H9 (cell line): ENCODE measurements at regions not wholly inside any gene's neighbourhood (a gene's known extent, or its start where the extent isn't known, plus 50 kb on each side); places are given as distances from the start of the nearest gene placed in this dataset.

Experiments used
- DNase-seq: peaks from one replicate; pipeline ENCODE4 v3.0.0-alpha.2; 2017
- H2AFZ ChIP-seq: one replicate; pipeline ENCODE4 v1.6.1; 2013; ENCODE audit warnings: mild to moderate bottlenecking, low read length, control low read depth, moderate library complexity
- H2AK5ac ChIP-seq: 2 replicates; pipeline ENCODE4 v1.6.1; 2013; ENCODE audit warnings: low read length, control low read depth, mixed read lengths; ENCODE audit not compliant: insufficient read length
- H2BK120ac ChIP-seq: one replicate; pipeline ENCODE4 v1.6.1; 2013; ENCODE audit warnings: low read depth, mild to moderate bottlenecking, low read length, control low read depth, inconsistent platforms; ENCODE audit not compliant: poor library complexity, severe bottlenecking
- H2BK12ac ChIP-seq: 2 replicates; pipeline ENCODE4 v1.6.1; 2013; ENCODE audit warnings: low read length, control low read depth, mixed read lengths, low read depth; ENCODE audit not compliant: insufficient read length
- H2BK15ac ChIP-seq: 2 replicates; pipeline ENCODE4 v1.6.1; 2013; ENCODE audit warnings: low read depth, low read length, control low read depth
- H2BK20ac ChIP-seq: one replicate; pipeline ENCODE4 v1.6.1; 2013; ENCODE audit warnings: low read depth, mild to moderate bottlenecking, low read length, control low read depth, inconsistent platforms; ENCODE audit not compliant: poor library complexity, severe bottlenecking
- H2BK5ac ChIP-seq: 2 replicates; pipeline ENCODE4 v1.6.1; 2013; ENCODE audit warnings: low read length, control low read depth, mixed read lengths; ENCODE audit not compliant: insufficient read length
- H3K14ac ChIP-seq: 2 replicates; pipeline ENCODE4 v1.6.1; 2013; ENCODE audit warnings: low read length, control low read depth; ENCODE audit not compliant: insufficient read depth
- H3K18ac ChIP-seq: 2 replicates; pipeline ENCODE4 v1.6.1; 2013; ENCODE audit warnings: low read depth, mild to moderate bottlenecking, mixed read lengths, low read length, control low read depth; ENCODE audit not compliant: insufficient read length
- H3K23ac ChIP-seq: 2 replicates; pipeline ENCODE4 v1.6.1; 2013; ENCODE audit warnings: low read length, control low read depth, mixed read lengths, low read depth; ENCODE audit not compliant: insufficient read length
- H3K23me2 ChIP-seq: 2 replicates; pipeline ENCODE4 v1.6.1; 2013; ENCODE audit warnings: low read depth, mild to moderate bottlenecking, mixed read lengths, low read length, control low read depth; ENCODE audit not compliant: insufficient read length, poor library complexity, severe bottlenecking
- H3K27ac ChIP-seq: 2 replicates; pipeline ENCODE4 v1.5.1; 2013; ENCODE audit warnings: low read length, control low read depth, mixed read lengths, low read depth; ENCODE audit not compliant: insufficient read length
- H3K27me3 ChIP-seq: 2 replicates; pipeline ENCODE4 v1.6.1; 2013; ENCODE audit warnings: low read length, control low read depth, inconsistent platforms; ENCODE audit not compliant: insufficient read depth
- H3K4ac ChIP-seq: 2 replicates; pipeline ENCODE4 v1.6.1; 2013; ENCODE audit warnings: low read depth, mild to moderate bottlenecking, control low read depth, inconsistent platforms, low read length, moderate library complexity
- H3K4me1 ChIP-seq: 2 replicates; pipeline ENCODE4 v1.6.1; 2013; ENCODE audit warnings: low read length, control low read depth, inconsistent platforms; ENCODE audit not compliant: insufficient read depth
- H3K4me2 ChIP-seq: 2 replicates; pipeline ENCODE4 v1.6.1; 2013; ENCODE audit warnings: low read length, control low read depth, mixed read lengths; ENCODE audit not compliant: insufficient read length, insufficient read depth
- H3K56ac ChIP-seq: 2 replicates; pipeline ENCODE4 v1.6.1; 2013; ENCODE audit warnings: low read depth, mild to moderate bottlenecking, mixed read lengths, low read length, control low read depth; ENCODE audit not compliant: insufficient read length
- H3K79me1 ChIP-seq: 2 replicates; pipeline ENCODE4 v1.6.1; 2013; ENCODE audit warnings: low read depth, mild to moderate bottlenecking, moderate library complexity, low read length, control low read depth, inconsistent platforms; ENCODE audit not compliant: insufficient read depth, poor library complexity, severe bottlenecking
- H3K79me2 ChIP-seq: 2 replicates; pipeline ENCODE4 v1.6.1; 2013; ENCODE audit warnings: low read length, control low read depth, inconsistent platforms; ENCODE audit not compliant: insufficient read depth
- H3K9ac ChIP-seq: 2 replicates; pipeline ENCODE4 v1.6.1; 2013; ENCODE audit warnings: low read length, control low read depth, mixed read lengths; ENCODE audit not compliant: insufficient read length; ENCODE audit errors: extremely low read depth
- H3K9me3 ChIP-seq: one replicate; pipeline ENCODE4 v1.6.1; 2013; ENCODE audit warnings: low read depth, low read length, inconsistent platforms; ENCODE audit not compliant: control insufficient read depth
- H3T11ph ChIP-seq: one replicate; pipeline ENCODE4 v1.6.1; 2013; ENCODE audit warnings: mild to moderate bottlenecking, low read length, control low read depth, inconsistent platforms
- H4K20me1 ChIP-seq: one replicate; pipeline ENCODE4 v1.6.1; 2013; ENCODE audit not compliant: control insufficient read depth, insufficient read length, insufficient read depth
- H4K5ac ChIP-seq: 2 replicates; pipeline ENCODE4 v1.6.1; 2013; ENCODE audit warnings: low read depth, mild to moderate bottlenecking, mixed read lengths, low read length, control low read depth; ENCODE audit not compliant: insufficient read length
- H4K8ac ChIP-seq: replicated peaks from 2 replicates; pipeline ENCODE4 v1.6.1; 2013; ENCODE audit warnings: low read length, control low read depth, mixed read lengths, low read depth; ENCODE audit not compliant: insufficient read length
- H4K91ac ChIP-seq: 2 replicates; pipeline ENCODE4 v1.6.1; 2013; ENCODE audit warnings: low read depth, mild to moderate bottlenecking, moderate library complexity, mixed read lengths, low read length, control low read depth; ENCODE audit not compliant: insufficient read length
- H3K27ac Mint-ChIP-seq, 3 experiments: 2 replicates in 2 of 3; 3 replicates in 1 of 3; pipeline ENCODE4 v1.8.0; 2020 to 2021; ENCODE audit warnings: mixed read lengths in 3 of 3, mild to moderate bottlenecking in 1 of 3, moderate library complexity in 1 of 3
- H3K27me3 Mint-ChIP-seq: 2 replicates; pipeline ENCODE4 v1.8.0; 2021; ENCODE audit warnings: low read depth, mild to moderate bottlenecking, moderate library complexity, mixed read lengths
- H3K36me3 Mint-ChIP-seq, 3 experiments: 2 replicates in 2 of 3; 3 replicates in 1 of 3; pipeline ENCODE4 v1.8.0; 2020 to 2021; ENCODE audit warnings: low read depth in 3 of 3, mixed read lengths in 3 of 3; ENCODE audit not compliant: insufficient read depth in 1 of 3
- H3K4me1 Mint-ChIP-seq, 2 experiments: 2 replicates each; pipeline ENCODE4 v1.8.0; 2020; ENCODE audit warnings: mixed read lengths in 2 of 2
- H3K4me3 Mint-ChIP-seq, 2 experiments: 2 replicates in 1 of 2; 3 replicates in 1 of 2; pipeline ENCODE4 v1.8.0; 2020 to 2021; ENCODE audit warnings: mild to moderate bottlenecking in 2 of 2, mixed read lengths in 2 of 2, moderate library complexity in 1 of 2
- H3K9me3 Mint-ChIP-seq, 2 experiments: 2 replicates in 1 of 2; 3 replicates in 1 of 2; pipeline ENCODE4 v1.8.0; 2020; ENCODE audit warnings: mild to moderate bottlenecking in 2 of 2, mixed read lengths in 2 of 2, moderate library complexity in 1 of 2
- WGBS: extraction: QIAGEN DNeasy Blood & Tissue Kit; methylation state at CpG from one replicate; pipeline ENCODE4 v1.1.7; 2013; ENCODE audit warnings: missing lambda C conversion rate, low lambda C conversion rate, mixed read lengths; ENCODE audit not compliant: insufficient read length; ENCODE audit errors: extremely low coverage; 5-methylcytosine and 5-hydroxymethylcytosine counted together
- TF ChIP-seq, protein P1 (sequence below): fragments of 200-600 bp; sonication (generic); conservative IDR thresholded peaks from 3 replicates; pipeline ENCODE4 v1.8.0; 2021; ENCODE audit warnings: antibody characterized with exemption, mild to moderate bottlenecking

DNA sequence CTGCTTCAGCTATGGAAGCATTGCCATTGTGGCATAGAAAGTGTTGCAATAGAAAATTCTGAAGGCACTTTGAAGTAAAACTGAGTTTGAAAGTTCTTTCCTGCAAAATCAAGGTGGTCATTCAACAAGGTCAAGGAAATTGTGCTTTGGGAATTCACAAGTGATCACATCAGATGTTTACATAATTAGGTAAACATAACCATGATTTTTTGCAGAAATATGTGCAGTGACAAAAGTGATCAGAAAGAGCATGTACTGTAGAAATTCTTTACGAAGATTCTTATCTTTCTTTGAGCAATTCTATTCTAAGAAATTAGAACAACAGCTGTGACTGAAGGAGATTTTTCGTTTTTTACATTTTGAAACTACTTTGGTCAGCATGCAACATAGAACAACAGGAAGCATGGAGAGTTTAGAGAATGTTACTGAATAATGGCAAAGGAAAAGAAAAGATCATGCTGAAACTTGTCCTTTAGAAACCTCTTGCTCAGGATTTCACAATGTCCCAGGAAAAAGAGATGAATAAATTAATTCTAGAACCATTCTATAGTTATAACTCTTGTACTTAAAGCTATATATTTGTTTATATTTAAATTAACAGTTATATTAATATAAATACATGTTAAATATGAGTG lies 643.4 kb upstream of the ARPP21 start:
- Mint-ChIP-seq H3K4me1 (peaks cover 2% of the 10 kb centered on the region in 2 experiments; a peak in 1 of 4 replicates), H3K9me3 (peaks cover 0 to under 1% of the 10 kb centered on the region in 2 experiments; a peak in 1 of 5 replicates), H3K36me3 (no peaks in the 10 kb centered on the region), H3K4me3 (no peak overlapping the region), H3K27ac (no peak overlapping the region), H3K27me3 (no peaks in the 10 kb centered on the region)
- Histone ChIP-seq H3K27me3 (no peaks in the 10 kb centered on the region), H3K18ac (no peak overlapping the region), H2BK5ac (no peak overlapping the region), H2BK15ac (no peak overlapping the region), H4K5ac (no peak overlapping the region), H2AK5ac (no peak overlapping the region), H3K79me2 (no peaks in the 10 kb centered on the region), H2BK20ac (no peak overlapping the region), H3K4ac (no peak overlapping the region), H3K4me2 (no peak overlapping the region), H2BK120ac (no peak overlapping the region), H3K9me3 (no peaks in the 10 kb centered on the region), H2AFZ (no peak overlapping the region), H3K9ac (no peak overlapping the region), H3K23me2 (no peaks in the 10 kb centered on the region), H3K14ac (no peak overlapping the region), H3K56ac (no peak overlapping the region), H2BK12ac (no peak overlapping the region), H4K20me1 (no peaks in the 10 kb centered on the region), H4K91ac (no peak overlapping the region), H4K8ac (no peak overlapping the region), H3K23ac (no peak overlapping the region), H3K27ac (no peak overlapping the region), H3T11ph (no peak overlapping the region), H3K4me1 (no peaks in the 10 kb centered on the region), H3K79me1 (no peaks in the 10 kb centered on the region)
- no peak for DNase-seq
- TF ChIP-seq, protein P1, sequence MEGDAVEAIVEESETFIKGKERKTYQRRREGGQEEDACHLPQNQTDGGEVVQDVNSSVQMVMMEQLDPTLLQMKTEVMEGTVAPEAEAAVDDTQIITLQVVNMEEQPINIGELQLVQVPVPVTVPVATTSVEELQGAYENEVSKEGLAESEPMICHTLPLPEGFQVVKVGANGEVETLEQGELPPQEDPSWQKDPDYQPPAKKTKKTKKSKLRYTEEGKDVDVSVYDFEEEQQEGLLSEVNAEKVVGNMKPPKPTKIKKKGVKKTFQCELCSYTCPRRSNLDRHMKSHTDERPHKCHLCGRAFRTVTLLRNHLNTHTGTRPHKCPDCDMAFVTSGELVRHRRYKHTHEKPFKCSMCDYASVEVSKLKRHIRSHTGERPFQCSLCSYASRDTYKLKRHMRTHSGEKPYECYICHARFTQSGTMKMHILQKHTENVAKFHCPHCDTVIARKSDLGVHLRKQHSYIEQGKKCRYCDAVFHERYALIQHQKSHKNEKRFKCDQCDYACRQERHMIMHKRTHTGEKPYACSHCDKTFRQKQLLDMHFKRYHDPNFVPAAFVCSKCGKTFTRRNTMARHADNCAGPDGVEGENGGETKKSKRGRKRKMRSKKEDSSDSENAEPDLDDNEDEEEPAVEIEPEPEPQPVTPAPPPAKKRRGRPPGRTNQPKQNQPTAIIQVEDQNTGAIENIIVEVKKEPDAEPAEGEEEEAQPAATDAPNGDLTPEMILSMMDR: no peak
- WGBS: no CpG with 5 or more reads among the region's 2 CpGs
